HG03159 (cell line): ENCODE measurements at regions not wholly inside any gene's neighbourhood (a gene's known extent, or its start where the extent isn't known, plus 50 kb on each side); places are given as distances from the start of the nearest gene placed in this dataset.
"Not testable (repeated sequence)": the region's sequence is repeated elsewhere in the genome, so short reads cannot be mapped to it uniquely, and the experiment has no call there.

Experiments
- ATAC-seq: cut with Tn5 transposase; IDR thresholded peaks from one replicate; pipeline ENCODE4 v1.9.1; 2021; ENCODE audit warnings: mild to moderate bottlenecking, moderate library complexity; ENCODE audit not compliant: unreplicated experiment

DNA sequence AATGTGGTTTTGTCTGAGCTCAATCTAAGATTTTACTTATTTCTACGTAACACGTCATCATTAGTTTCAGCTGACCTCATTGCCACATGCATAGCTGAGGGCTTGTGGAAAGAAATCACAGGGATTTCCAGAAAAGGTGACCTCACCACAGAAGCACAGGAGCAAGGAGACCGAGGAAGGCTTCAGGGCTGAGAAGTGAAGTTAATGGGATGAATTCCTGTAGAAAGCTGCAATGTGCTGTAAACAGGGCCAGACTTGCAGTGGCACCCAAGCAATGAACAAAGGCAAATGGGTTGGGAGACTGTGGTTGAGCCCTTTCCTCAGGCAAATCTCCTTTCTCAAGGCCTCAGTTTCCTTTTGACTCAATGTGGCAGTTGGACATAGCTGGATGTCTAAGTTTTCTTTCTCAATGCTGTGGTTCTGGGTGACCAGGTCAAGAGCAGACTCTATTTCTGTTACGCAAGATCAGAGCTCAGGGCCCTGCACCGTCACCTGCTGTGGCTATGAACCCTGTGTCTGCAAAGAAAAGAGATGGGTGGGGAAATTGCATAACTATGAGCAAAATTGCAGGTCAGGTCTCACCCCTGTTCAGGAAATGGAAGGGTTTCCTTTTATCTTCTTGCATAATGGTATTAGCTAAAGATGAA is 252.2 kb upstream of the TBL1XR1 start:
- ATAC-seq, result peak; percentile 86

GRCh38 chr3:177451301-177451750 is 254.0 kb upstream of the TBL1XR1 start:
- ATAC-seq, result no peak

GRCh38 chr3:177451864-177452830 is 254.9 kb upstream of the TBL1XR1 start:
- ATAC-seq, result no peak

DNA sequence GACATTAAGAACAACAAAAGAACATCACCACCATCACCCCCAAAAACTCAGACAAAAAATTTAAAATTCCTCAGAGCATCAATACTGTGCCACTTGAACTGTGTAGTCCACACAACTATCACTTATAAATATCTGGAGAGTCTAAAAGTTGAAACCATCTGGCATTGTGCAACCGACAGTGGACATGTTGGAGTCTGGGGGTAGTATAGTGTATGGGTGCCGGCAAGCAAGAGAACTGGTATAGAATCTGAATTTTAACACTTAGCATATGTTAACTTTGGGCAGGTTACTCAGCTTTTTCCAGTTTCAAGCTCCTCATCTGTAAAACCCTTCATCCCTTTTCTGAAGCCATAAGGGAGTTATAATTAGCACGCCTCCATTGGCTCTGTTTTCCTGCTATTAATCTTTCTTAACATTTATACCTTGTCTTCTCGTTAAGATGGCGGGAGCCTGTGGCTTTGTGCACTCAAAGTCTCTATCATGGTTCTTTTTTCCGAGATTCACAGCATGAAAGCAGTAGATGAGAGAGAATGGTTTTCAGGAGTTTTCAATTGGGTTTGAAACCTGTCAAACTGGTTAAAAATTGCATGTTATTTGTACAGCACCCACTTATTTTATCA is 255.7 kb upstream of the TBL1XR1 start:
- no peak for ATAC-seq

DNA sequence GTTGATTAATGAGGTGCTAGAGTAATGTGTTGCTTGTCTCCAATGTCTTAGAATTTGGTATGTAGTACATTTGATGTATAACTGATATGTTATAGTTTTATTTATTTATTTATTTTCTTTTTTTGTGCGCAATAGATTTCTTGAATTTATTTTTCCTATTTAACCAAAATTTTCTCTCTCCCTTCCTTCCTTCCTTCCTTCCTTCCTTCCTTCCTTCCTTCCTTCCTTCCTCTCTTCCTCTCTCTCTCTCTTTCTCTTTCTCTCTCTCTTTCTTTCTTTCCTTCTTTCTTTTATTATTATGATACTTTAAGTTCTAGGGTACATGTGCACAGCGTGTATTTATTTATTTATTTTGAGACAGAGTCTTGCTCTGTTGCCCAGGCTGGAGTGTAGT is 256.2 kb upstream of the TBL1XR1 start:
- ATAC-seq, result no peak

DNA sequence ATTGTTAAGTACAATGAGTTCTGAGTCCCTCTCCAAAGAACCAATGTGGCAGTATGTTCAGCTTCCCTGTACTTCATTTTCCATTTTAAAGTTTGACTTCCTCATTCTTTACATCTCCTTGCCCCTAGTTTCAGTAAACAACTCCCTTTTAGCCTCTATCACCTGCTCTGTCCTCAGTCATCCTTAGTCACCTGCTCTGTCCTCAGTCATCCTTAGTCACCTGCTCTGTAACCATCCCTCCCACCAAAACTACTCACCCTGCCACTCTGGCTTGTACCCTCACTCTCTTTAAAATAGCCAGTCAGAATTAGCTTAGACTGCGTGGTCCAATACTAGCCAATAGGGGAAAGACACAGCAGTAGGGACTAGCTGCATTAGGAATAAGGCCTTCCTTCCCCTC is 259.9 kb upstream of the TBL1XR1 start:
- ATAC-seq, result not testable (repeated sequence)

GRCh38 chr3:177459401-177459800 is 262.1 kb upstream of the TBL1XR1 start:
- no peak for ATAC-seq

DNA sequence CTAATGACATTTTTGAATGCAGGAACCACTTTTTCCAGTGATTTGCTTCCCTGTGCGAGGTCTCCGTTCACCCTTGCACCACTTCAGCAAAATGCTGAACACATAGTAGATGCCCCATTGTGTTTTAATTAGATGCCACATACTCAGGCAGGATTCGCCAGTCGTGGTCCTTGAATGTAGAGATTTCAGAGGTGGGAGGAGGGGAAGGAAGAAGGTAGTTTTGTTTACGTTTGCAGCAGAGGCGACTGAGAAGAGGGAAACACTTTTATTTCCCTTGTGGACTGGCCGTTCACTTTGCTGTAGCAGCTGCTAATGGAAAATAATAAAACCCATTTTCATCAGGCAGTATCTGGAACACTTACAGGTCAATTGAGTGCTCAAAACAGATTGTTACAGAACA is 262.8 kb upstream of the TBL1XR1 start:
- no peak for ATAC-seq

DNA sequence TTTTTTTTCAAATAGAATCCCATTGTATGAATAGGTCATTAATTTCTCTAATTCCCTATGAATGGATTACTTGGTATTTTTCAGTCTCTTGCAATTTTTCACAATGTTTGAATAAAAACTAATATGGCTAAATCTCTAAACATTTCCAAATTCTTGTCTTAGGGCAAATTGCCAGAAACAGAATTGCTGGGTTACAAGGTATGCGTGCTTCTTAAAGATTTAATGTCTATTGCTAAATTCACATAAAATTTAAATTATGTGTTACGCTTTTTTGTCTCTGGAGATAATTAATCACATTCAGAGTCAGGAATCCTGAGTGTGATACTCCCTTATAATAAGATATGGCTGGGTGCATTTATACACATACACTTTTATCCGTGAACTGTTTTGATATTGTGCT is 264.5 kb upstream of the TBL1XR1 start:
- no peak for ATAC-seq

DNA sequence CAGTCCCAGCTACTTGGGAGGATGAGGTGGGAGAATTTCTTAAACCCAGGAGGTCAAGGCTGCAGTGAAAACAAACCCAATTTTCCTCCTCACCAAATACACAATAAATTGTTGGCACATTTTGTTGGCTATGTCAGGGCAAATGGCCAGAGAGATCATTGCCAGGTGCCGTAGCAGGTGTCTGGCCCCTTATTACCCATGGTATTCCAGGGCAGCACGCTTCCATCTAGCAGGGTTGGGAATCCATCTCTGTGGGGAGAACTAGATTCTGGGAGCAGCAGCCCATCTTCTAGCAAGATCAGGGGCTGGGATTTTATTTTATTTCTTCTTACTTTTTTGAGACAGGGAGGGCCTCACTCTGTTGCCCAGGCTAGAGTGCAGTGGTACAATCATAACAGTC is 266.1 kb upstream of the TBL1XR1 start:
- ATAC-seq, result not testable (repeated sequence)

GRCh38 chr3:177463863-177464262 is 266.6 kb upstream of the TBL1XR1 start:
- no peak for ATAC-seq

DNA sequence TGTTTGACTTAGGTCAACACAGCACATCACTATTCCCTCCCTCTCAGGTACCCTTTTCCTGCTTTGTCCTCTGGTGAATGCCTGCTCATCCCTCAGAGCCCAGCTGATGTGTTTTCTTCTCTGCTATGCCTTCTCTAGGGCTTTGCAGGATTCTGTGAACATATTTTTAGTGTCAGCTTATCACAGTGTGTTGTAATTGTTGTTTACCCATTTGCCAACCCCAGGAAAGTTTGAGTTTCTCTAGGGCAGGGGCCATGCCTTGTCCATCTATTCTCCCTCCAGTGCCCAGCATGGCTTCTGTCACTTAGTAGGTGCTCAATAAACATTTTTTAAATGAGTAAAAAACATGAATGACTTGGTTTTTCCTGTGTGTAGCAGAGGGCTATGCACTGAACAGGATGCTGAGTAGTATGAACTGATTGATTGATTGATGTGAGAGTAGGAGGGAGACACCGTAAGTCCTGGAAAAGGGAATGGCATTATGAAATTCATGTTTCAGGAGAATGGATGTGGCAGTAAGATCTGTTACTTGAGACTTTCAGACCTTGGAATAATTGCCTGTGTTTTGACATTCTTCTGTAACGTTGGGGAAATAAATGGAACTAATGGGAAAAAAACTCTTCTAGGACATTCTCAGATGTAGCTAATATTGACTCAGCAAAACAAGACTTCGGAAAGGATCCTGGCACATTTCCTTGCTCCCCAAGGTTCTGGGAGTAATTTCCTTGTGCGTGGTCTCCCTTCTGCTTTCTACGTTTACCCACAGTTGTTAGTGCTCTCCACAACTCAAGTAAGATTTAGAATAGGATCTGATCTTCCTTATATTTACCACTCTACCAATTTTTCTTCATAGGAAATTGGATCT is 267.3 kb upstream of the TBL1XR1 start:
- no peak for ATAC-seq

DNA sequence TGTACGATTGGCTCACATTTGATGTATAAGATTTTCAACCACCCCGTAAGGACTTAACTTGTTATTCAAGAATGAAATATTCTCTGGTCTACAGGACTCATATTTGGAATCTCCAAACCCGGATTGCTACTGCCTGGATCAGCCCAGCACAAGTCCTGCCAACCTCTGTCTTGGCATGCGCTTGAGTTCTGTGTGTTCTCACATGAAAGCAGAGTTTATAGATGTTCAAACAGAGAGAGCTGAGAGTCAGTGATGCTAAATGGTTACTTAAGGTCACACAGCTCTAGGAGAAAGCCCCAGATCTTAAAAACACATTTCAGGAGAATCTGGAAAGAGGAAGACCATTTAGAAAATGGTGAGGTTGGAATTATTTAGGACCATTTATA is 268.0 kb upstream of the TBL1XR1 start:
- ATAC-seq, result no peak

DNA sequence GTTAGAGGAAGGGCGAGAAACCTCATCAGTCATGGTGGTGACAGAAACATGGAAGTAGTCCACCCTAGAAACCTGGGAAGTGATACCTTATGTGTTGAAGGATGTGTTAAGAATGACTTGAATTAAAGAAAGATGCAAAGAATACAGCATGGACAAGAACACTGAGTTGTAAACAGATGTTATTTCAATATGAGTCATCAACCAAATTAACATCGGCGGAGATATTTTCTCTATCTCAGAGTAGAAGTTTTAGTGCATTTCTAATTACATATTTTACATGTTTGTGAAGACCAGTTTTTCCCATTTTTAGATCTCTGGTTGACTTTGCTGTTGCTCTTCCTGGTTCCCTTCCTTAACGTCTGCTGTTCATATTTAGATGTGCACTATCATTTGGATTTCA is 268.8 kb upstream of the TBL1XR1 start:
- no peak for ATAC-seq

DNA sequence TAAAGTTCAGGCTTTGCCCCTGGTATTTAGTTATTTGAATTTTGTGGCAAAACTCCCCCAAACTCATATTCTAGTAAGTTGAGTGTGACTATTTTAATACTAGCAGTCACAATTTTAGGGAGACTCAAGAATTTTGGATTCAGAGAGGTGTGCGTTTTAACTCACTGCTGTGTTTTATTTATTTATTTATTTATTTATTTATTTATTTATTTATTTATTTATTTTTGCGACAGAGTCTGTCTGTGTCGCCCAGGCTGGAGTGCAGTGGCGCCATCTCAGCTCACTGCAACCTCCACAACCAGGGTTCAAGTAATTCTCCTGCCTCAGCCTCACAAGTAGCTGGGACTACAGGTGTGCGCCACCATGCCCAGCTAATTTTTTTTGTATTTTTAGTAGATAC is 269.3 kb upstream of the TBL1XR1 start:
- ATAC-seq, result not testable (repeated sequence)

DNA sequence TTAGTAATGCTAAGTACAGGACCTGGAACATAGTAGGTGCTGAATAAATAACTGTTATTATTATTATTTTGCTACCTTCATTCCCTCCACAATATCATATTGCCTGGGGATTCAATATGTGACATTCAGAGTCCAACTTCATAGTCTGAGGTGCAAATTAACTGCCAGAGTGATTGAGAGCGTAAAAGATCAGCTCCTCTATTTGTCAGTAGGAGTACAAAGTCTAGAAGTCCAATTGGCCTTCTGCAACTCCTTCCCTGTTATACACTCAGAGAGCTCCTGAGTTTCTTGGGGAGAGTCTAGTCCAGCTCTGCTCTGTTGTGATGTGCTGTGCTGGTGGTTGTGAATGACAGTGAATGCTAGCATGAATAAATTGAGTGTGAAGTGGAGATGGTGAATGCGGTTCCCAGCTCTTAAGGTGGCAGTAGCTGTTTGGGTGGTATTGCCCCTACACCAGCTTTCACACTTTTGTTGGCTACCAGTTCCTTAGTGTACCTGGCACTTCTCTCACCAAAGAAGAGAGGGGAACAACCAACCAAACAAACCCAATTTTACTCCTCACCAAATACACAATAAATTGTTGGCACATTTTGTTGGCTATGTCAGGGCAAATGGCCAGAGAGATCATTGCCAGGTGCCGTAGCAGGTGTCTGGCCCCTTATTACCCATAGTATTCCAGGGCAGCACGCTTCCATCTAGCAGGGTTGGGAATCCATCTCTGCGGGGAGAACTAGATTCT is 270.1 kb upstream of the TBL1XR1 start:
- no peak for ATAC-seq

DNA sequence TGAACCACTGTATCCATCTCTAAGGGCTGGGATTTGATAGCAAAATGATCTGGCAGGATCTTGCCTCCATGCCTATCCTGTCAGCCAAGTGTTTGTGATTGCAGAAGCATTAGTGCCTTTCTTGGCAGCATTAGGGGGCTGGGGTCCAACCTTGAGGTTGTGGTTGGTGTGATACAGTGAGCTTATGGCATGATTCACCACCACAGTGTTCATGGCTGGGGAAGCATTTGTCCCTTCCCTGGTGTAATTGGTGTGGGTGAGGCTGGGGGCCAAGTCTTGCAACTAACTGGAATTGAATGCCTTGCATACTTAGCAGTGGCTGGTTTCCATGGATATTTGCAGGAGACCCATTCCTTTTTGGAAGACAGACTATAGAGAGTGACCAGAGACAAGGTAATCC is 271.0 kb upstream of the TBL1XR1 start:
- ATAC-seq, result no peak

DNA sequence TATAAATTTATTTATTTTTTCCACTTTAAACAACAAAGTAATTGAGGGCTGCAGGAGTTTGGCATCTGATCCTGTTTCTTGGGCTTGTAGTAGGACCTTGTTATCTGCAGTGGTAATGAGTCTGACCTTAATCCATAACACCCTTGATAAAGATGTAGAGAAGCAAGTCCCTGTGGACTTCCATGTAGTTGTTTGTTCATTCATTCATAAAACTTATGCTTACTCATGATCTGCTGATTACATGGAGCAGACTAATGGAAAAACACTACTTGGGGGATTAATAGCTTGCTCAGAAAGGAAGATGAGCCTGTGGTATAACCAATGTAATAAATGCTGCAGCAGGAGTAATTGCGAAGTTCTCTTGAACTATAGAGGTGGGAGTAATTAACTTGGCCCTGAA is 271.5 kb upstream of the TBL1XR1 start:
- ATAC-seq, result no peak

DNA sequence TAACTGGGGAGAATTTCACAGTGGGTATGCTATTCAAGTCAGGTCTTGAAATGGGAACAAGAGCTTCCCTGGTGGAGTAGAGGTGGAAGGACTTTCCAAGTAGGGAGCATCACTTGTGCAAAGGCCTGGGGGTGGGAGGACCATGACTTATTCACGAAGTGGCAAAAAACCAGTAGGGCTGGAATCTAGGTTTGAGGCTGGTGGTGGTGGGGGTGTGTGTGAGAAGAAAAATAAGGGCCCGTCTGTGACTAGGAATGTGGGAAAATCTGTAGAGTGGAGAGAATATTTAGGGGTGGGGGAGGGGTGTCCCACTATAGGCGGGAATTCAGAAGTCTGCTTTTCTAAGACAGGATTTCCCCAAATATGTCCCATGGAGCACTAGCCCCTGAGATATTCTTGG is 271.9 kb upstream of the TBL1XR1 start:
- no peak for ATAC-seq
